Thoracic aorta (tissue), 2 donors: ENCODE measurements at regions not wholly inside any gene's neighbourhood (a gene's known extent, or its start where the extent isn't known, plus 50 kb on each side); places are given as distances from the start of the nearest gene placed in this dataset.

Experiments
- ATAC-seq: fragments of 150-250 bp; one replicate; pipeline ENCODE4 v1.8.0; 2017; ENCODE audit warnings: low read depth; ENCODE audit not compliant: insufficient number of reproducible peaks, low FRiP score
- DNase-seq: peaks from one replicate; pipeline ENCODE4 v3.0.0-alpha.2; 2020; ENCODE audit warnings: low spot score
- H3K27ac ChIP-seq, 2 donors: fragments of 200-600 bp; sonication (generic); 1 replicate in 1 of 2; 2 replicates in 1 of 2; pipeline ENCODE4 v1.5.1; 2016; ENCODE audit warnings: mild to moderate bottlenecking in 2 of 2, moderate library complexity in 2 of 2
- H3K27me3 ChIP-seq: fragments of 200-600 bp; sonication (generic); replicated peaks from 2 replicates; pipeline ENCODE4 v1.6.0; 2016; ENCODE audit warnings: mild to moderate bottlenecking; ENCODE audit not compliant: insufficient read depth
- H3K36me3 ChIP-seq: fragments of 200-600 bp; sonication (generic); one replicate; pipeline ENCODE4 v1.5.1; 2016
- H3K4me1 ChIP-seq, 2 donors: fragments of 200-600 bp; sonication (generic); 1 replicate in 1 of 2; 2 replicates in 1 of 2; pipeline versions ENCODE4 v1.5.1 to v1.6.0; 2016; ENCODE audit warnings: low read depth in 2 of 2, mild to moderate bottlenecking in 1 of 2; ENCODE audit not compliant: control insufficient read depth in 1 of 2
- H3K4me3 ChIP-seq: fragments of 200-600 bp; sonication (generic); 2 replicates; pipeline ENCODE4 v1.5.1; 2016; ENCODE audit warnings: mild to moderate bottlenecking
- H3K9me3 ChIP-seq: fragments of 200-600 bp; sonication (generic); 2 replicates; pipeline ENCODE4 v1.5.1; 2016
- TF ChIP-seq, protein P1 (sequence below): fragments of 200-600 bp; sonication (generic); IDR thresholded peaks from one replicate; pipeline ENCODE4 v1.5.1; 2019; ENCODE audit warnings: antibody characterized with exemption

GRCh38 chr20:16171180-16171579 is 402.1 kb downstream of the KIF16B start:
- H3K27ac ChIP-seq, result no peak overlapping the region
- ATAC-seq (no peak), DNase-seq (no peak)
- TF ChIP-seq, protein P1, sequence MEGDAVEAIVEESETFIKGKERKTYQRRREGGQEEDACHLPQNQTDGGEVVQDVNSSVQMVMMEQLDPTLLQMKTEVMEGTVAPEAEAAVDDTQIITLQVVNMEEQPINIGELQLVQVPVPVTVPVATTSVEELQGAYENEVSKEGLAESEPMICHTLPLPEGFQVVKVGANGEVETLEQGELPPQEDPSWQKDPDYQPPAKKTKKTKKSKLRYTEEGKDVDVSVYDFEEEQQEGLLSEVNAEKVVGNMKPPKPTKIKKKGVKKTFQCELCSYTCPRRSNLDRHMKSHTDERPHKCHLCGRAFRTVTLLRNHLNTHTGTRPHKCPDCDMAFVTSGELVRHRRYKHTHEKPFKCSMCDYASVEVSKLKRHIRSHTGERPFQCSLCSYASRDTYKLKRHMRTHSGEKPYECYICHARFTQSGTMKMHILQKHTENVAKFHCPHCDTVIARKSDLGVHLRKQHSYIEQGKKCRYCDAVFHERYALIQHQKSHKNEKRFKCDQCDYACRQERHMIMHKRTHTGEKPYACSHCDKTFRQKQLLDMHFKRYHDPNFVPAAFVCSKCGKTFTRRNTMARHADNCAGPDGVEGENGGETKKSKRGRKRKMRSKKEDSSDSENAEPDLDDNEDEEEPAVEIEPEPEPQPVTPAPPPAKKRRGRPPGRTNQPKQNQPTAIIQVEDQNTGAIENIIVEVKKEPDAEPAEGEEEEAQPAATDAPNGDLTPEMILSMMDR, result no peak
- H3K4me1 ChIP-seq, result no peaks in the 10 kb centered on the region
- no peak overlapping the region for H3K4me3 ChIP-seq
- H3K36me3 ChIP-seq, result no peaks in the 10 kb centered on the region
- H3K9me3 ChIP-seq, result no peaks in the 10 kb centered on the region
- H3K27me3 ChIP-seq, result no peaks in the 10 kb centered on the region

DNA sequence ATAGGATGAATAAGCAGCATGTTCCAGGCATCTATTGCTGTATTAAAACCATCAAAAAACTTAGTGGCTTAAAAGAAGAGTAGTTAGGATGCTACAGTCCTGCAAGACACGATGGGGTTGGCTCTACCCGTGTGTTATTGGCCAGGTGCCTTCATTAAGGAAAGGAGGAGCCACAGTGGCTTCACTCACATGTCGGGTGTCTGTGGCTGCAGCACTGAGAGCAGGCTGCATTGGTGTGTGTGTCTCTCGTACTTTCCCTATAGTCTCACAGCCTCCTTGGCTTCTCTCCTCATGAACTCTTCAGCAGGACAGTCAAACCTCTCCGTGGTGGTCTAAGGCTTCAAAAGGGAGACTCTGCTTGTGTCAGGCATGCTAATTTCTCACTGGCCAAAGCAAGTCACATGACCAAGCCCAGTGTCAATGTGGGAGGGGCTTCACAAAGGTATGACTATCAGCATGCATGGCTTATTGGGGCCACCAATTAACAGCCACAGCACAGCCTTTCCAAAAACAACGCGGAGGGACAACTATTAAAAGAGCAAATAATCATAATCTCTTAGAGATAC is 402.8 kb downstream of the KIF16B start:
- no peak overlapping the region for H3K4me3 ChIP-seq
- no peak overlapping the region for H3K27ac ChIP-seq
- no peaks in the 10 kb centered on the region for H3K27me3 ChIP-seq
- no peaks in the 10 kb centered on the region for H3K36me3 ChIP-seq
- DNase-seq (no peak), ATAC-seq (no peak)
- no peaks in the 10 kb centered on the region for H3K9me3 ChIP-seq
- TF ChIP-seq, protein P1, result no peak
- H3K4me1 ChIP-seq, result no peaks in the 10 kb centered on the region

DNA sequence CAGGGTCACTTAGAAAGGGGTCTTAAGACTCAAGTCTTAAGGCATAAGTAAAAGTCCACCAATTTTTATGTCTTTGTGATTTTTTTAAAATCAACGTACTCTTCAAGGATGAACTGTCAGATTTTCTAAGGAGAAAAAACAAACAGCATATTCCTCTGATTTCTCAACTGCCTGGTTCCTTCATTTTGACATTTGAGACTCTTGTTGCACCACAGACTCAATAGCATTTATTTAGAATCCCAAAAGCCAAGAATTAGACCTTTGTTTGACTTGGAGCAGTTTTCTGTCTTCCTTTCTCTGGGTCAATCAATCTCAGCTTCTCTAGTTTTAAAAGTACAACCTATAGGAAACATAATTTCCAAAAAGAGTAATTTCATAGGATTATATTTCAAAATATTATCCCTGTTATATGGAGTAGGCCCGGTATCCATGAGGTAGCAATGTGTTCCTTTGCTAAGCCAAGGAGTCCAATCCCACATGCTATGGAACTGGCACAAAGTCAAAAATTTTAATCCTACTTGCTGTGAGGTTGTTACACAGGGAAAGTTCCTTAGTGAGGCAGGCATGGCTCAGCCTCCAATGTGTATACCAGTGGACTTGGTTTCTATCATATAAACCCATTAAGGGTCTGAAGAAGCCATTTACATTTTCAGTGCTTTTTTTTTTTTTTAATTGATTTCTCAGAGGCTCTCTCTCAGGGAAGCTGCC is 405.7 kb downstream of the KIF16B start:
- DNase-seq, result no peak
- TF ChIP-seq, protein P1, result no peak
- H3K4me3 ChIP-seq, result no peak overlapping the region
- no peaks in the 10 kb centered on the region for H3K27me3 ChIP-seq
- no peaks in the 10 kb centered on the region for H3K9me3 ChIP-seq
- no peak for ATAC-seq
- H3K27ac ChIP-seq, result no peak overlapping the region
- no peaks in the 10 kb centered on the region for H3K36me3 ChIP-seq
- H3K4me1 ChIP-seq, result no peaks in the 10 kb centered on the region

- Histone ChIP-seq H3K9me3 (no peaks in the 10 kb centered on the region), H3K27me3 (no peaks in the 10 kb centered on the region), H3K27ac (no peak overlapping the region), H3K36me3 (no peaks in the 10 kb centered on the region), H3K4me1 (no peaks in the 10 kb centered on the region), H3K4me3 (no peak overlapping the region)
- TF ChIP-seq, protein P1, result no peak
- ATAC-seq (no peak), DNase-seq (no peak)
Measured at GRCh38 chr20:16166737-16167136, 406.5 kb downstream of the KIF16B start.

DNA sequence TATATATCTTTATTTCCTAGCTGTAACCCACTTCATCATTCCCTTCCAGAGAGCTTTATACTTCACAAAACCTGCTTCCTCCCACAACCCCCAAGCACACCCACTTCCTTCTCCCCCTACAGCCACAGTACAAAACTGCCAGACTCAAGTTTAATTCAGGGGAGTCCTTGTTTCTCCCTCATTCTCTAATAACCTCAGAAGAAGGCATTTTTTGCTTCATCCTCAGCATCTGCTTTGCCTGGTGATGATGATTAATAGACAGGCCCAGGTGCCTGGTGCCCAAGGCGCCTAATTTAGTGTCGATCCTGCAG is 414.3 kb downstream of the KIF16B start:
- H3K4me3 ChIP-seq, result no peak overlapping the region
- no peaks in the 10 kb centered on the region for H3K36me3 ChIP-seq
- peaks cover 0 to 5% of the 10 kb centered on the region in 2 donors for H3K4me1 ChIP-seq
- ATAC-seq (no peak), DNase-seq (no peak)
- TF ChIP-seq, protein P1, result no peak
- H3K27me3 ChIP-seq, result no peaks in the 10 kb centered on the region
- no peaks in the 10 kb centered on the region for H3K9me3 ChIP-seq
- no peak overlapping the region for H3K27ac ChIP-seq
